GM12892 (cell line): ENCODE measurements at regions not wholly inside any gene's neighbourhood (a gene's known extent, or its start where the extent isn't known, plus 50 kb on each side); places are given as distances from the start of the nearest gene placed in this dataset.

Experiments used
- POLR2A ChIP-seq: IDR thresholded peaks from 2 replicates; pipeline ENCODE4 v1.6.1; 2011; ENCODE audit warnings: low read depth, low read length, control low read depth
- POLR2AphosphoS5 ChIP-seq: IDR thresholded peaks from 2 replicates; pipeline ENCODE4 v1.6.1; 2011; ENCODE audit warnings: low read depth, low read length, control low read depth
- TAF1 ChIP-seq: IDR thresholded peaks from 2 replicates; pipeline ENCODE4 v1.6.1; 2011; ENCODE audit warnings: low read depth, mild to moderate bottlenecking, control low read depth, low read length, borderline replicate concordance

DNA sequence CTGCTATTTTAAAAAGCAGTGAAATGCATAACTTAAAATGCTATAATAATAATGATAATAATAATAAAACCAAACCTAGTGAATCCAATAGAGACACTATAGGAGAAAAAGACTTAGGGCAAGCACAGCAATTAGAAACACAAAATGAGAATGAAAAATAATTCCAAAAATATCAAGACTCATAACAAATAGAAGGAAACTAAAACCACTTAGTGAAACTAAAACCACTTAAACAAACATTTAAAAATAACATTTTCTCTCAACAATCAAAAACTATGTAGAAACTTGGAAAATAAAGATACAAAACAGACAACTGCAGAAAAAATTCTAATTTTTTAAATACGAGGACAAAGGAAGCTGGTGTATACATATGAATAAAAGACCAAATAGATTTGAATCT, 655.2 kb upstream of the NRG3 start:
- no peak for TF ChIP-seq POLR2A
- no peak for TF ChIP-seq POLR2AphosphoS5
- TF ChIP-seq TAF1 = no peak
